Neural cell (in vitro differentiated cells): ENCODE measurements at regions not wholly inside any gene's neighbourhood (a gene's known extent, or its start where the extent isn't known, plus 50 kb on each side); places are given as distances from the start of the nearest gene placed in this dataset.

Source experiments
- H2AFZ ChIP-seq: fragments of 200-600, 300-800 bp; sonication (generic), shearing (Covaris generic); 2 replicates; pipeline ENCODE4 v1.6.0; 2014; ENCODE audit warnings: low read depth, mild to moderate bottlenecking, antibody characterized with exemption, low read length, moderate library complexity
- H3F3A ChIP-seq: fragments of 200-600 bp; shearing (Covaris generic); 2 replicates; pipeline ENCODE4 v1.6.1; 2016; ENCODE audit warnings: mild to moderate bottlenecking, moderate library complexity, mixed read lengths, antibody characterized with exemption, low read length; ENCODE audit not compliant: insufficient read depth, poor library complexity, severe bottlenecking
- H3K27ac ChIP-seq: fragments of 200-600, 300-800 bp; sonication (generic), shearing (Covaris generic); 2 replicates; pipeline ENCODE4 v1.5.1; 2014; ENCODE audit warnings: mild to moderate bottlenecking, low read length, moderate library complexity
- H3K27me3 ChIP-seq: fragments of 300-800, 200-600 bp; sonication (generic), shearing (Covaris generic); 2 replicates; pipeline ENCODE4 v1.6.0; 2014; ENCODE audit warnings: mild to moderate bottlenecking, low read depth, low read length, moderate library complexity; ENCODE audit not compliant: insufficient read depth
- H3K36me3 ChIP-seq: fragments of 300-800, 200-600 bp; sonication (generic), shearing (Covaris generic); 2 replicates; pipeline ENCODE4 v1.5.1; 2014; ENCODE audit warnings: mild to moderate bottlenecking, antibody characterized with exemption, low read length, moderate library complexity; ENCODE audit not compliant: insufficient read depth
- H3K4me2 ChIP-seq: fragments of 300-800, 200-600 bp; sonication (generic), shearing (Covaris generic); 2 replicates; pipeline ENCODE4 v1.6.0; 2014; ENCODE audit warnings: mild to moderate bottlenecking, low read length
- H3K4me3 ChIP-seq: fragments of 300-800, 200-600 bp; sonication (generic), shearing (Covaris generic); 2 replicates; pipeline ENCODE4 v1.5.1; 2014; ENCODE audit warnings: mild to moderate bottlenecking, low read length, moderate library complexity
- H3K79me2 ChIP-seq: fragments of 200-600 bp; shearing (Covaris generic); replicated peaks from 2 replicates; pipeline ENCODE4 v1.6.0; 2014; ENCODE audit warnings: mild to moderate bottlenecking, low read length, moderate library complexity; ENCODE audit not compliant: insufficient read depth
- H3K9ac ChIP-seq: fragments of 300-800, 200-600 bp; sonication (generic), shearing (Covaris generic); 2 replicates; pipeline ENCODE4 v1.6.1; 2016; ENCODE audit warnings: mild to moderate bottlenecking, low read length, mixed read lengths
- H3K9me2 ChIP-seq: fragments of 200-600 bp; shearing (Covaris generic); 2 replicates; pipeline ENCODE4 v1.6.1; 2016; ENCODE audit warnings: mild to moderate bottlenecking, low read length, mixed read lengths; ENCODE audit not compliant: insufficient read depth
- H3K9me3 ChIP-seq: fragments of 200-600, 300-800 bp; sonication (generic), shearing (Covaris generic); 2 replicates; pipeline ENCODE4 v1.6.1; 2016; ENCODE audit warnings: mild to moderate bottlenecking, mixed run types, low read length, moderate library complexity, mixed read lengths
- H4K20me1 ChIP-seq: fragments of 200-600 bp; shearing (Covaris generic); 2 replicates; pipeline ENCODE4 v1.6.1; 2016; ENCODE audit warnings: mild to moderate bottlenecking, mixed run types; ENCODE audit not compliant: insufficient read depth
- CTCF ChIP-seq: fragments of 450-650 bp; IDR thresholded peaks from 2 replicates; pipeline ENCODE4 v1.5.1; 2014; ENCODE audit warnings: antibody characterized with exemption, mild to moderate bottlenecking, moderate library complexity; ENCODE audit not compliant: poor library complexity, severe bottlenecking
- EP300 ChIP-seq: fragments of 450-650 bp; conservative IDR thresholded peaks from 2 replicates; pipeline ENCODE4 v1.6.1; 2014; ENCODE audit warnings: antibody characterized with exemption, mild to moderate bottlenecking, moderate library complexity; ENCODE audit not compliant: poor library complexity, severe bottlenecking
- EZH2 ChIP-seq: fragments of 200-600, 300-800 bp; shearing (Covaris generic), sonication (generic); IDR thresholded peaks from 2 replicates; pipeline ENCODE4 v1.6.1; 2014; ENCODE audit warnings: antibody characterized with exemption, low read length, borderline replicate concordance, mild to moderate bottlenecking; ENCODE audit not compliant: insufficient read depth, poor library complexity, severe bottlenecking
- MXI1 ChIP-seq: fragments of 450-650 bp; conservative IDR thresholded peaks from 2 replicates; pipeline ENCODE4 v1.6.1; 2014; ENCODE audit warnings: antibody characterized with exemption, mild to moderate bottlenecking; ENCODE audit not compliant: poor library complexity, severe bottlenecking
- POLR2AphosphoS5 ChIP-seq: IDR thresholded peaks from 2 replicates; pipeline ENCODE4 v1.6.1; 2012
- RAD21 ChIP-seq: fragments of 450-650 bp; conservative IDR thresholded peaks from 2 replicates; pipeline ENCODE4 v1.6.1; 2014; ENCODE audit warnings: antibody characterized with exemption, mild to moderate bottlenecking, moderate library complexity
- REST ChIP-seq: IDR thresholded peaks from 2 replicates; pipeline ENCODE4 v1.6.1; 2012; ENCODE audit warnings: borderline replicate concordance
- SMC3 ChIP-seq: fragments of 450-650 bp; conservative IDR thresholded peaks from 2 replicates; pipeline ENCODE4 v1.6.1; 2014; ENCODE audit warnings: antibody characterized with exemption, mild to moderate bottlenecking, moderate library complexity; ENCODE audit not compliant: poor library complexity
- TAF1 ChIP-seq: IDR thresholded peaks from 2 replicates; pipeline ENCODE4 v1.6.1; 2012; ENCODE audit warnings: low read depth

GRCh38 chr2:23137166-23137565 is 247.8 kb upstream of the KLHL29 start:
- Histone ChIP-seq H3K9me3 (no peaks in the 10 kb centered on the region), H3K79me2 (no peaks in the 10 kb centered on the region), H3K36me3 (no peaks in the 10 kb centered on the region), H3K4me2 (no peak overlapping the region), H3K4me3 (no peak overlapping the region), H3K27me3 (no peaks in the 10 kb centered on the region), H3K9ac (no peak overlapping the region), H3F3A (no peaks in the 10 kb centered on the region), H3K9me2 (no peaks in the 10 kb centered on the region), H2AFZ (no peak overlapping the region), H4K20me1 (no peaks in the 10 kb centered on the region), H3K27ac (no peak overlapping the region)
- TF ChIP-seq TAF1: no peak
- TF ChIP-seq RAD21: no peak
- no peak for TF ChIP-seq SMC3
- no peak for TF ChIP-seq CTCF
- no peak for TF ChIP-seq POLR2AphosphoS5
- no peak for TF ChIP-seq EZH2
- TF ChIP-seq REST: no peak
- no peak for TF ChIP-seq MXI1
- no peak for TF ChIP-seq EP300

GRCh38 chr2:23138701-23139100 is 246.3 kb upstream of the KLHL29 start:
- Histone ChIP-seq H3K27ac (no peak overlapping the region), H3K27me3 (no peaks in the 10 kb centered on the region), H3K36me3 (no peaks in the 10 kb centered on the region), H3K9me3 (no peaks in the 10 kb centered on the region), H3K9ac (no peak overlapping the region), H3K4me3 (no peak overlapping the region), H2AFZ (no peak overlapping the region), H3K79me2 (no peaks in the 10 kb centered on the region), H3K4me2 (no peak overlapping the region), H4K20me1 (no peaks in the 10 kb centered on the region), H3K9me2 (no peaks in the 10 kb centered on the region), H3F3A (no peaks in the 10 kb centered on the region)
- TF ChIP-seq RAD21 (no peak), REST (no peak), TAF1 (no peak), SMC3 (no peak), MXI1 (no peak), CTCF (no peak), EP300 (no peak), POLR2AphosphoS5 (no peak), EZH2 (no peak)
